Upper lobe of left lung (tissue), 6 donors: ENCODE measurements at regions not wholly inside any gene's neighbourhood (a gene's known extent, or its start where the extent isn't known, plus 50 kb on each side); places are given as distances from the start of the nearest gene placed in this dataset.

Experiments used
- ATAC-seq, 2 donors: fragments of 200-7000 bp; cut with Tn5 transposase; one replicate each; pipeline ENCODE4 v1.9.1; 2022; ENCODE audit warnings: mild to moderate bottlenecking in 2 of 2, moderate library complexity in 2 of 2; ENCODE audit not compliant: low FRiP score in 2 of 2
- DNase-seq, 2 donors: peaks; one replicate each; pipeline ENCODE4 v3.0.0-alpha.2; 2019 to 2020
- H3K27ac ChIP-seq, 4 donors: fragments of 200-600 bp; sonication (generic); one replicate each; pipeline ENCODE4 v1.5.1; 2016 to 2019
- H3K27me3 ChIP-seq, 4 donors: fragments of 200-600 bp; sonication (generic); one replicate each; pipeline ENCODE4 v1.5.1; 2017 to 2019
- H3K36me3 ChIP-seq, 4 donors: fragments of 200-600 bp; sonication (generic); one replicate each; pipeline ENCODE4 v1.5.1; 2016 to 2019
- H3K4me1 ChIP-seq, 4 donors: fragments of 200-600 bp; sonication (generic); one replicate each; pipeline ENCODE4 v1.5.1; 2018 to 2019
- H3K4me3 ChIP-seq, 4 donors: fragments of 200-600 bp; sonication (generic); one replicate each; pipeline ENCODE4 v1.5.1; 2017 to 2019; ENCODE audit warnings: mild to moderate bottlenecking in 2 of 4, moderate library complexity in 1 of 4
- H3K9me3 ChIP-seq, 4 donors: fragments of 200-600 bp; sonication (generic); one replicate each; pipeline ENCODE4 v1.5.1; 2018 to 2019
- CTCF ChIP-seq, 6 experiments: fragments of 450-650 bp in 4 of 6; fragments of 200-600 bp in 2 of 6; sonication (generic) in 2 of 6; IDR thresholded peaks; one replicate each; pipeline ENCODE4 v1.5.1; 2016 to 2019; ENCODE audit warnings: antibody characterized with exemption in 6 of 6
- EP300 ChIP-seq, 4 donors: sonication (generic); formaldehyde crosslinking; IDR thresholded peaks; one replicate each; pipeline ENCODE4 v1.5.1; 2017; ENCODE audit warnings: antibody characterized with exemption in 4 of 4, control low read depth in 2 of 4
- POLR2A ChIP-seq, 4 donors: fragments of 450-650 bp; IDR thresholded peaks; one replicate each; pipeline ENCODE4 v1.5.1; 2016 to 2017; ENCODE audit warnings: antibody characterized with exemption in 4 of 4, mild to moderate bottlenecking in 2 of 4
- POLR2AphosphoS5 ChIP-seq, 2 donors: sonication (generic); formaldehyde crosslinking; IDR thresholded peaks; one replicate each; pipeline ENCODE4 v1.5.1; 2017; ENCODE audit warnings: antibody characterized with exemption in 2 of 2
- WGBS, 2 donors: methylation state at CpG; one replicate each; pipeline ENCODE4 v1.1.5; 2017 to 2018; 5-methylcytosine and 5-hydroxymethylcytosine counted together
- donor health status: DM: no; HTN: no; CAD: no; lungs with moderate emphysema.
- donor health status: DM: no; HTN: yes; CAD: no; lungs with severe emphysema.

- no peaks in the 10 kb centered on the region for H3K27me3 ChIP-seq
- H3K4me3 ChIP-seq = no peak overlapping the region
- TF ChIP-seq POLR2AphosphoS5 (IDR thresholded peaks at IDR 0.05) = no peak
- TF ChIP-seq POLR2A (IDR thresholded peaks at IDR 0.05) = no peak
- TF ChIP-seq EP300 (IDR thresholded peaks at IDR 0.05) = no peak
- TF ChIP-seq CTCF (IDR thresholded peaks at IDR 0.05) = no peak
- no peaks in the 10 kb centered on the region for H3K36me3 ChIP-seq
- no peaks in the 10 kb centered on the region for H3K9me3 ChIP-seq
- no peak overlapping the region for H3K27ac ChIP-seq
- no peaks in the 10 kb centered on the region for H3K4me1 ChIP-seq
- no peak for ATAC-seq
- DNase-seq = no peak
- 50 to 58% methylated on average over 1 of the region's 1 CpG for WGBS, 2 donors
These were observed 108.5 kb upstream of the UNC13C start for GRCh38 chr15:53869806-53870073.

GRCh38 chr15:53869044-53869805 lies 109.0 kb upstream of the UNC13C start:
- TF ChIP-seq CTCF (IDR thresholded peaks at IDR 0.05) (no peak), EP300 (IDR thresholded peaks at IDR 0.05) (no peak), POLR2A (IDR thresholded peaks at IDR 0.05) (no peak), POLR2AphosphoS5 (IDR thresholded peaks at IDR 0.05) (no peak)
- ATAC-seq = no peak

GRCh38 chr15:53862386-53862785 lies 102.9 kb upstream of the WDR72 start:
- no peak overlapping the region for H3K27ac ChIP-seq
- DNase-seq = no peak
- no peaks in the 10 kb centered on the region for H3K36me3 ChIP-seq

More at GRCh38 chr15:53869044-53869805, 109.0 kb upstream of the UNC13C start:
- 90 to 91% methylated on average over 7 of the region's 7 CpGs for WGBS, 2 donors
- Histone ChIP-seq H3K36me3 (no peaks in the 10 kb centered on the region), H3K4me3 (no peak overlapping the region), H3K9me3 (no peaks in the 10 kb centered on the region), H3K4me1 (no peaks in the 10 kb centered on the region), H3K27me3 (no peaks in the 10 kb centered on the region), H3K27ac (no peak overlapping the region)
- DNase-seq = no peak

GRCh38 chr15:53861792-53862191 lies 102.3 kb upstream of the WDR72 start:
- Histone ChIP-seq H3K9me3 (no peaks in the 10 kb centered on the region), H3K27ac (no peak overlapping the region), H3K27me3 (no peaks in the 10 kb centered on the region), H3K4me3 (no peak overlapping the region), H3K36me3 (no peaks in the 10 kb centered on the region), H3K4me1 (no peaks in the 10 kb centered on the region)
- 55 to 59% methylated on average over 2 of the region's 2 CpGs for WGBS, 2 donors
- DNase-seq (no peak), ATAC-seq (no peak)
- TF ChIP-seq EP300 (IDR thresholded peaks at IDR 0.05) (no peak), POLR2AphosphoS5 (IDR thresholded peaks at IDR 0.05) (no peak), POLR2A (IDR thresholded peaks at IDR 0.05) (no peak), CTCF (IDR thresholded peaks at IDR 0.05) (no peak)

More at GRCh38 chr15:53862386-53862785, 102.9 kb upstream of the WDR72 start:
- Histone ChIP-seq H3K4me3 (no peak overlapping the region), H3K9me3 (no peaks in the 10 kb centered on the region), H3K27me3 (no peaks in the 10 kb centered on the region), H3K4me1 (no peaks in the 10 kb centered on the region)
- no peak for TF ChIP-seq EP300 (IDR thresholded peaks at IDR 0.05)
- TF ChIP-seq POLR2A (IDR thresholded peaks at IDR 0.05) = no peak
- no peak for TF ChIP-seq POLR2AphosphoS5 (IDR thresholded peaks at IDR 0.05)
- TF ChIP-seq CTCF (IDR thresholded peaks at IDR 0.05) = no peak
- 66 to 74% methylated on average over 3 of the region's 3 CpGs for WGBS, 2 donors
- no peak for ATAC-seq
